GM21360 (cell line): ENCODE measurements at regions not wholly inside any gene's neighbourhood (a gene's known extent, or its start where the extent isn't known, plus 50 kb on each side); places are given as distances from the start of the nearest gene placed in this dataset.

ENCODE experiments used
- ATAC-seq: cut with Tn5 transposase; IDR thresholded peaks from one replicate; pipeline ENCODE4 v1.9.1; 2021; ENCODE audit warnings: mild to moderate bottlenecking, moderate library complexity; ENCODE audit not compliant: unreplicated experiment

DNA sequence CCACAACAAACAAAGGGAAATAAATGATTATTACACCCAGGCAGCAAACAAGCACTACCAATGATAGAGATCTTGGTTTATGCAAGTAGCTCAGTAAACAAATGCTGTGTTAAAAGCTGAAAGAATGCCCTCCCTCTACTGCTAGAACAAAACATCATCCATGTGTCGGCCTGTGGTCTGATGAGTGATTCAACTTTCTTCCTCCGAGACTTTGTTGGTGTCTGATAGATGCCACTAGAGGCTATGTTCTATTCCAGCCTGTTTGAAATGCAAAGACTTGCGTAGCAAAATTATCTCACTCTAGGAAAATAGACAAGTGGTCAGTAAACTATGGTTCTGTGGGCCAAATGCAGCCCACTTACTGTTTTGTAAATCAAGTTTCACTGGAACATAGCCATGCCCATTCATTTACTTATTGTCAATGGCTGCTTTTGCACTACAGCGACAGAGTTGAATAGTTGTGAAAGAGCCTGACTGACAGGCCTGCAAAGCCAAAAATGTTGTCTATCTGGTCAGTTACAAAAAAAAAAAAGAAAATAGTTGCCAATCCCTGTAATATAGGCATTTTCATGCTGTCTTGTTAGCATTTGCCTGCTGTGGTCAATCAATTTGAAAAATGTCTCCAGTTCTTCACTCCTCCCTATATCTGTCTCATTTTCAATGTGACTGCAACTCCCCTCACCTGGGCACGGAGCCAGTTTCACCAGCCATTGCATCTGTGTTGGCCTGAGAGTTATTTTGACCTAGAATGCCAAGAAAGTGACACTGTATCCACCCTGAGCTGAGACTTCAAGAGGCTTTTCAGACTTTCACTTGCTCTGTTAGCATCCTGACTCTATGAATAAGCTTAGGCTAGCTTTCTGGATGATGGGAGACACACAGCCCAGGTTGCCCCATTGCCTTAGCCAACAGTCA is 544.6 kb upstream of the BTBD3 start:
- ATAC-seq: no peak

GRCh38 chr20:11375335-11375734 is 542.4 kb upstream of the BTBD3 start:
- no peak for ATAC-seq

DNA sequence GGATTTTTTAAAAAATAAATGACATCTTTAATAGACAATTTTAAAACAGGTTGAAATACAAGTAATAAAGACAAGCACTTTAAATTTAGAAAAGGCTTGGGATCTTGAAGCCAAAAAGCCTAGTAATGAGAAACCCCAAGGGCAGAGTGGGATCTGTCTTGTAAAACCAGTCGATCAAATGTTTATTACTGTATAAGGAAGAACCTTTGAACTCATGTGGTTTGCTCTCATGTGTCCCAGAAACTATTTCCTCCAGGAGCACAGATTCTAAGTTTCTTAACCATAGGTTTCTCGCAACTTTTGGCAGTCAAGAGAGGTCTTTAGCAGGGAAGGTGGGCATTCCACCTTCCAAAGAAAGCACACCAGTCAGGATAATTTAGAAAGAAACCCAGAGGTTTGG is 541.7 kb upstream of the BTBD3 start:
- ATAC-seq: no peak

- ATAC-seq: no peak
Observed at GRCh38 chr20:11376420-11376819, 541.3 kb upstream of the BTBD3 start.

GRCh38 chr20:11376998-11377397 is 540.7 kb upstream of the BTBD3 start:
- no peak for ATAC-seq

DNA sequence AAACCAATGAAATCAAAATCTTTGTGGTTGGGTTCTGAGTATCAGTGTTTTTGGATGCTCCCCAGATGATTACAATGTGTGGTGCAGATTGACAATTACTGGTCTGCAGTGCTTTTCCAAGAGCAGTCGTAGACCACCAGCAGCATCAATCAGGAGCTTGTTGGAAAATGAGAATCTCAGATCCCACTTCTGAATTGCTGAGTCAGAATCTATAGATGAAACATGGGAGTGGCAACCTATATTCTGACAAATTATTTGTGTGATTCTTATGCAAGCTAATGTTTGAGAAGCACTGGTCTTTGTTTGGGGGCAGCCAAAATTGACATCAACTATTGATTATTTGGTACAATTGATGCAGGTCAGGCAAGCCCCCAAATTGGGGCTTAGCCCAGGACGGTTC is 539.9 kb upstream of the BTBD3 start:
- no peak for ATAC-seq

DNA sequence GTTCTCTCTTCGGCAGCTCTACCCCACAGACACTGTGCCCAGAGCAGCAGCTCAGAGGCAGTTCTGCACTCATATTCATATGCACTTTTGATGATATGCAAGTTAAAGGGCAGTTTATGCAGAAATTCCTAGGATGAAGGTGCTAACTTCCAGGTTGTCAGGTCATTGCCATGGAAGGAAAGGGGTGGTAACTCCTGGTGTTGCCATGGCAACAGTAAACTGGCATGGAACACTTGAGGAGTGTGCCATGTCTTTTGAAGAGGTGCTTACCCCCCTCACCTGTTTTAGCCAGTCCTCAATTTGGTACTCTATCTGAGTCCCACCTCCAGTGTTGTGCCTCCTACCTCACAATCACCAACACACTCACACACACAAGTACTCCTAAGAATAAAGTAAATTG is 539.4 kb upstream of the BTBD3 start:
- no peak for ATAC-seq

GRCh38 chr20:11379257-11380011 is 538.3 kb upstream of the BTBD3 start:
- ATAC-seq: no peak

GRCh38 chr20:11380283-11380682 is 537.4 kb upstream of the BTBD3 start:
- no peak for ATAC-seq

DNA sequence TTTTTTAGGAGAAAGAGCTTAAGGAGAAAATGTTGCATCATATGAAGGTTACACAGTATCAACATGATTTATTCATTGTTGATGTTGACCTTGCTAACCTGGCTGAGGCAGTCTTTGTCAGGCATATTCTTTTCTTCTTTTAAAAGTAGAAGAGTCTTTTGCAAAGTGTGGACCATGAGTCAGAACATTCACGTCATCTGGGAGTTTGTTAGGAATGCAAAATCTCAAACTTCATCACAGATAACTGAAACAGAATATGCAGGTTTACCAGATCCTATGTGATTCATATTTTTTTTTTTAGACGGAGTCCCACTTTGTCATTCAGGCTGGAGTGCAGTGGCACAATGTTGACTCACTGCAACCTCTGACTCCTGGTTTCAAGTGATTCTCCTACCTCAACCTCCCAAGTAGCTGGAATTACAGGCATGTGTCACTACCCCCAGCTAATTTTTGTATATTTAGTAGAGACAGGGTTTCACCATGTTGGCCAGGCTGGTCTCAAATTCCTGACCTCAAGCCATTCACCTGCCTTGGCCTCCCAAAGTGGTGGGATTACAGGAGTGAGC is 530.4 kb upstream of the BTBD3 start:
- no peak for ATAC-seq

- ATAC-seq: no peak
Observed at GRCh38 chr20:11389186-11389585, 528.5 kb upstream of the BTBD3 start.

DNA sequence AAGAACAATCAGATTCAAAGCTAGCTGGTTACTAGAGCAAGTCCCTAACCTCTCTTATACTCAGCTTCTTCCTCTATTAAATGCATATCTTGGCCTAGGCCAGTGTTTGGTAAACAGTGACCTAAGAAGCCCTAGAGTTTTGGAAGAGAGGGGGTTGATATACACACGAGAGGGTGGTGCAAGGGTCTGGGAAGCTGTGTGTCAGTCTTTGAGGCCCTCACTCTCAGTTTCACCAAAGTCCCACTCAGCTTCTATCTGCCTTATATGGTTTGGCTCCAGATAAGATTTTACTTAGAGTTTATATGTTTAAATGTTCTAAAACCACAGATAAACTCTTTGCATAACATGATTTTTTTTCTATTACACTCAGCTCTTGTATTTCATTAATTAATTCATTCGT is 526.1 kb upstream of the BTBD3 start:
- no peak for ATAC-seq

- no peak for ATAC-seq
Observed at GRCh38 chr20:11394145-11394833, 523.4 kb upstream of the BTBD3 start.

GRCh38 chr20:11395581-11395980 is 522.1 kb upstream of the BTBD3 start:
- no peak for ATAC-seq

DNA sequence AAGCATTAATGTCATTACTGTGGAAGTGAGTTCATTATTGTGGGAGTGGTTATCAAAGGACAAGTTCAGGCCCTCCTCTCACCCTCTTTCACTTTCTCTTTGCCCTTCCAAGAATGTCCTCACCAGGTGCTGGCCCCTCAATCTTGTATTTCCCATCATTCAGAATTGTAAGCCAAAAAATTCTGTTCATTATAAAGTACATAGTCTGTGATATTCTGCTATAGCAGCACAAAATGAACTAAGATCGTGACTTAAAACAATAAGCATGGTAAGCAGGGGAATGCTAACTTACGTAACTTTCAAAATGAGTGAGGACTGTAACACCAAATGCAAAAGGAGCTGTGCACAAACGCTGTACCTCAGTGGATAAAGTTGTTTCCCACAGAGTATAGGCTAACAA is 515.7 kb upstream of the BTBD3 start:
- ATAC-seq: no peak

DNA sequence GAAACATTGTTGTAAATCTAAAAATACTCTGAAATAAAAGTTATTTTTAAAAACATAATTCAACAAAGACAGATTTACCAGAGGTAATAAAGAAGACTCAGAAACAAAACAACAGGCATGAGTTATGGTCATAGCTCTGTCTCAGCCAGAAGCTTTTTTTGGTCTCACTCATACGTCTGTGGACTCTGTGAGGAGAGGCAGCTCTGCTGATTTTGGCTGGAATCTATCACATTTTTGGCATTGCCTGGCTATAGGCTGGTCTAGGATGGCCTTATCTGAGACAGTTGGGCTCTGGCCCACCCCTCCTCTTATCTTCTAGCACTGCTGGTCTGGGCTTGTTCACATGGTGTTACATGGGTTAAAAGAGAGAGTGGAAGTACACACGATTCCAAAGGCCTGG is 514.0 kb upstream of the BTBD3 start:
- no peak for ATAC-seq

- no peak for ATAC-seq
Observed at GRCh38 chr20:11406877-11407276, 510.8 kb upstream of the BTBD3 start.

- no peak for ATAC-seq
Observed at GRCh38 chr20:11409561-11409960, 508.1 kb upstream of the BTBD3 start.

DNA sequence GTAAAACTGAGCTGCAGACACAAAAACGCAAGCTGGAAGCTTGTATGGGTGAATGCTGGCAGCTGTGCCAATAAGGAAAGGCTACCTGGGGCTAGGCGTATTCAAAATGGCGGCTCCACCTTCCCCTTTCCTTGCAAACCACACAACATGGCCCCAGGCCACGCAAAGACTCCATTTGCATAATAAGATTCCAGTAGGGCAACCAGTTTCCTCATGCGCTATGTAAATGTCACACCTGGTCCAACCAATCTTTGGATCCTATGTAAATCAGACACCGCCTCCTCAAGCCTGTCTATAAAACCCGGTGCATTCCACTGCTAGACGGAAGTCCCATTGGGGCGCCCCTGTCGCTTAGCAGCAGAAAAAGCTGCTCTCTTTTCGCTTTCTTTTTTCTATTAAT is 505.9 kb upstream of the BTBD3 start:
- ATAC-seq: no peak

GRCh38 chr20:11426948-11427347 is 490.7 kb upstream of the BTBD3 start:
- ATAC-seq: no peak

DNA sequence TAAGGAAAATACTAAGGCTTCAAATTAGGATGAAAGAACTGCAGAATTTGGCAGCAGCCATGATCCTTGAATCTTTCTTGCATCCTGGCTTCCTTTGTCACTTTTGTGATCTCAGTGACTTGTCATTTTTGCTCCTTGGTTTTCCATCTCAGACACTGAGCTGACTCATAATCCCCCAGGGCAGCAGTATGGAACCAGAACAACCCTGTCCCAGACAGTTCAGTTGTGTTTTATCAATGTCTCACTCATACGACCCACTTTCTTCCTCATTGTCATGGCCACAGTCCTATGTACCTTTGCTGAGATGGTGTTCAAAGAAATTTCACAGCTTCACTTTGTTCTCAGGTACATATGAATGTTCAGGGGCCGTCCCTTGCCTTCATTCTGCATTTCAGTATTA is 488.5 kb upstream of the BTBD3 start:
- no peak for ATAC-seq
